Spleen (tissue), 11 donors: ENCODE measurements at regions not wholly inside any gene's neighbourhood (a gene's known extent, or its start where the extent isn't known, plus 50 kb on each side); places are given as distances from the start of the nearest gene placed in this dataset.

Experiments
- DNase-seq: peaks from one replicate; pipeline ENCODE4 v3.0.0-alpha.2; 2020
- H3K27ac ChIP-seq, 8 donors: fragments of 200-600 bp; sonication (generic) in 7 of 8; 1 replicate in 4 of 8; 2 replicates in 4 of 8; pipeline versions ENCODE4 v1.5.0 to v1.8.0; 2016 to 2021; ENCODE audit warnings: inconsistent platforms in 4 of 8, mild to moderate bottlenecking in 4 of 8, moderate library complexity in 1 of 8
- H3K27me3 ChIP-seq, 7 donors: fragments of 200-600 bp; sonication (generic) in 6 of 7; replicated peaks in 1 of 7; 1 replicate in 4 of 7; 2 replicates in 3 of 7; pipeline versions ENCODE4 v1.5.0 to v1.8.0; 2016 to 2021; ENCODE audit warnings: inconsistent platforms in 3 of 7, mild to moderate bottlenecking in 1 of 7
- H3K36me3 ChIP-seq, 6 donors: fragments of 200-600 bp; sonication (generic) in 5 of 6; 1 replicate in 4 of 6; 2 replicates in 2 of 6; pipeline versions ENCODE4 v1.5.0 to v1.8.0; 2016 to 2021; ENCODE audit warnings: inconsistent platforms in 2 of 6
- H3K4me1 ChIP-seq, 6 donors: fragments of 200-600 bp; sonication (generic) in 5 of 6; 1 replicate in 3 of 6; 2 replicates in 3 of 6; pipeline versions ENCODE4 v1.5.0 to v1.8.0; 2016 to 2021; ENCODE audit warnings: inconsistent platforms in 3 of 6
- H3K4me3 ChIP-seq, 8 donors: fragments of 200-600 bp; sonication (generic) in 7 of 8; 1 replicate in 4 of 8; 2 replicates in 4 of 8; pipeline versions ENCODE4 v1.5.0 to v1.8.0; 2016 to 2021; ENCODE audit warnings: inconsistent platforms in 4 of 8, mild to moderate bottlenecking in 4 of 8, moderate library complexity in 2 of 8
- H3K9me3 ChIP-seq, 8 donors: fragments of 200-600 bp; sonication (generic) in 7 of 8; 1 replicate in 4 of 8; 2 replicates in 4 of 8; pipeline versions ENCODE4 v1.5.0 to v1.8.0; 2016 to 2021; ENCODE audit warnings: inconsistent platforms in 4 of 8
- POLR2A ChIP-seq, 3 donors: fragments of 450-650 bp; IDR thresholded peaks; one replicate each; pipeline ENCODE4 v1.5.1; 2017; ENCODE audit warnings: antibody characterized with exemption in 3 of 3, mild to moderate bottlenecking in 1 of 3
- POLR2AphosphoS5 ChIP-seq, 3 donors: sonication (generic); formaldehyde crosslinking; IDR thresholded peaks; one replicate each; pipeline ENCODE4 v1.5.1; 2017; ENCODE audit warnings: antibody characterized with exemption in 3 of 3
- WGBS, 5 donors: extraction: QIAGEN DNeasy Blood & Tissue Kit in 3 of 5; methylation state at CpG; one replicate each; pipeline versions ENCODE4 v1.1.5 to v1.1.7; 2013 to 2018; 5-methylcytosine and 5-hydroxymethylcytosine counted together
- intact Hi-C: fragments of 100-400 bp; cut with DNase I; formaldehyde crosslinking; loops from one replicate; pipeline ENCODE4 v1.15.0; 2023; ENCODE audit warnings: low total_unique reads
- TF ChIP-seq, protein P1 (sequence below), 11 experiments: fragments of 200-600 bp in 7 of 11; fragments of 450-650 bp in 4 of 11; sonication (generic) in 4 of 11; IDR thresholded peaks in 8 of 11; conservative IDR thresholded peaks in 3 of 11; 1 replicate in 7 of 11; 2 replicates in 4 of 11; pipeline versions ENCODE4 v1.4.0 to v1.8.0; 2016 to 2021; ENCODE audit warnings: antibody characterized with exemption in 11 of 11, inconsistent platforms in 4 of 11, mild to moderate bottlenecking in 1 of 11
- donor health status: healthy with polysubstance abuse.
- donor health status: DM: no; HTN: no; CAD: no; lungs with moderate emphysema.
- donor health status: DM: no; HTN: no; CAD: no.
- donor health status: Bipolar disorder and iron deficiency.
- donor health status: healthy.
- donor health status: DM: no; HTN: no; CAD: no.
- donor health status: DM: yes; HTN: yes; CAD: no.

DNA sequence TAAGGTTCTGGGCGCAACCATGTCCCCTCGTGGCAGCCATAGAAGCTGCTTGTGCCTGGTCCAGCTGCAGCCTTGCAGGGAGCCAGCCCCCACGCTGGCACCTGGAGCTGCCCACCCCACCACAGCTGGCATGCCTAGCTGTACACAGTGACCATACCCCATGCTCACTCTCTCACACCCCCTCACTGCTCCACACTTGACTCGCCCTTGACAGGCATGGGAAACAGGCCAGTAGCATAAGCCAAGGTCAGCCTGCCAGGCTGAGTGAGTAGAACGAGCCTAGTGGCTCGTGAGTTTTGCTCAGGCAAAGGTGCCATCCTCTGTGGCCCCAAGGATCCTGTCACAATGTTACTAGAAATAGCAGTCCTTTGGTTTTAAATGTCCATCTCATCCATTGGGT, 52.7 kb upstream of the CADM2 start:
- no peak for DNase-seq
- TF ChIP-seq POLR2A (IDR thresholded peaks at IDR 0.05) (no peak), POLR2AphosphoS5 (IDR thresholded peaks at IDR 0.05) (no peak)
- TF ChIP-seq, protein P1, sequence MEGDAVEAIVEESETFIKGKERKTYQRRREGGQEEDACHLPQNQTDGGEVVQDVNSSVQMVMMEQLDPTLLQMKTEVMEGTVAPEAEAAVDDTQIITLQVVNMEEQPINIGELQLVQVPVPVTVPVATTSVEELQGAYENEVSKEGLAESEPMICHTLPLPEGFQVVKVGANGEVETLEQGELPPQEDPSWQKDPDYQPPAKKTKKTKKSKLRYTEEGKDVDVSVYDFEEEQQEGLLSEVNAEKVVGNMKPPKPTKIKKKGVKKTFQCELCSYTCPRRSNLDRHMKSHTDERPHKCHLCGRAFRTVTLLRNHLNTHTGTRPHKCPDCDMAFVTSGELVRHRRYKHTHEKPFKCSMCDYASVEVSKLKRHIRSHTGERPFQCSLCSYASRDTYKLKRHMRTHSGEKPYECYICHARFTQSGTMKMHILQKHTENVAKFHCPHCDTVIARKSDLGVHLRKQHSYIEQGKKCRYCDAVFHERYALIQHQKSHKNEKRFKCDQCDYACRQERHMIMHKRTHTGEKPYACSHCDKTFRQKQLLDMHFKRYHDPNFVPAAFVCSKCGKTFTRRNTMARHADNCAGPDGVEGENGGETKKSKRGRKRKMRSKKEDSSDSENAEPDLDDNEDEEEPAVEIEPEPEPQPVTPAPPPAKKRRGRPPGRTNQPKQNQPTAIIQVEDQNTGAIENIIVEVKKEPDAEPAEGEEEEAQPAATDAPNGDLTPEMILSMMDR (IDR thresholded peaks at IDR 0.05 in 8 of 11, conservative IDR thresholded peaks at IDR 0.05 in 3 of 11): no peak
- WGBS, 5 donors: 62 to 80% (median 64%) methylated on average over 3 to 6 of the region's 6 CpGs
- intact Hi-C loops: no loop called here
- H3K9me3 ChIP-seq: peaks cover 0 to 29% (median 11%) of the 10 kb centered on the region in 8 donors
- H3K4me1 ChIP-seq: no peaks in the 10 kb centered on the region
- no peaks in the 10 kb centered on the region for H3K27me3 ChIP-seq
- H3K36me3 ChIP-seq: no peaks in the 10 kb centered on the region
- no peak overlapping the region for H3K27ac ChIP-seq
- H3K4me3 ChIP-seq: no peak overlapping the region
